IPS-18c (cell line): ENCODE measurements at regions not wholly inside any gene's neighbourhood (a gene's known extent, or its start where the extent isn't known, plus 50 kb on each side); places are given as distances from the start of the nearest gene placed in this dataset.
"Not testable (repeated sequence)": the region's sequence is repeated elsewhere in the genome, so short reads cannot be mapped to it uniquely, and the experiment has no call there.

ENCODE experiments used
- H3K4me3 ChIP-seq: 2 replicates; pipeline ENCODE4 v1.7.0; 2013; ENCODE audit warnings: low read depth, mild to moderate bottlenecking, low read length, moderate library complexity; ENCODE audit not compliant: insufficient read depth
- H3K9me3 ChIP-seq: one replicate; pipeline ENCODE4 v1.6.1; 2013; ENCODE audit warnings: mild to moderate bottlenecking, low read length, moderate library complexity; ENCODE audit not compliant: control insufficient read depth, insufficient read depth

DNA sequence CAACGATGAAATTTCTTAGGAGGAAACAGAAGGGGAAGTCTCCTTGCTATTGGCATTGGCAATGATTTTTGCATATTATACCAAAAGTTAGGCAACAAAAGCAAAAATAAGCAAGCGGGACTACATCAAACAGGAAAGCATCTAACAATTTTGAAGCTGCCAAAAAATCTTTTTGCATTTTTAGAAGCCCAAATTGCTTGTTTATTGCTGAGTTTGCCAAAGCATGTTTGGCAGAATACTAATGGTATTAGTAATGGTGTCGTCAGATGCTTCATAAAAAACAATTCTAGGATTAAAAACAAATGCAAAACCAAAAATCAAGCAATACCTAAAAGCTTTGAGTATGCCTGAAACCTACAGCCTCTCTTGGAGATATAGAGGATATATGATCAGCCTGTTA, 80.0 kb downstream of the GALR1 start:
- H3K9me3 ChIP-seq, result no peaks in the 10 kb centered on the region
- H3K4me3 ChIP-seq, result no peak overlapping the region

DNA sequence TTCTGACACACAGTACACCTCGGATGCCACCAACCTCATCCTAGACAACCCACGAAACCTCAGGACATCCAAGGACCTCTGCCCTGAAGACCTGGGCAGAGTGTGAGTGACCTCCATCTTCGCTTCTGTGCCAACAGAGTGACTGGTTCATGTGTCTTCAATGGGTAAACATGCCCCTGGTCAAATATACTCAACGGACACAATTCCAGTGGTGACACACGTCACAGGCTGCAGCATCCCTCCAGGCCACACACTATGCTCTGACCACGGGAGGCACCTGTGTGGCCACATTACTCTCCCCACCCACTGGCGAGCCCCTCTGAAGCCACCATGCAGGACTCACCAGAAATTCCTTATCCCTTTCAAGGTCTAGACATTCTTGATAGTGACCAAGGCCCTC, 85.2 kb downstream of the GALR1 start:
- H3K9me3 ChIP-seq, result peaks cover 2% of the 10 kb centered on the region
- H3K4me3 ChIP-seq, result no peak overlapping the region

DNA sequence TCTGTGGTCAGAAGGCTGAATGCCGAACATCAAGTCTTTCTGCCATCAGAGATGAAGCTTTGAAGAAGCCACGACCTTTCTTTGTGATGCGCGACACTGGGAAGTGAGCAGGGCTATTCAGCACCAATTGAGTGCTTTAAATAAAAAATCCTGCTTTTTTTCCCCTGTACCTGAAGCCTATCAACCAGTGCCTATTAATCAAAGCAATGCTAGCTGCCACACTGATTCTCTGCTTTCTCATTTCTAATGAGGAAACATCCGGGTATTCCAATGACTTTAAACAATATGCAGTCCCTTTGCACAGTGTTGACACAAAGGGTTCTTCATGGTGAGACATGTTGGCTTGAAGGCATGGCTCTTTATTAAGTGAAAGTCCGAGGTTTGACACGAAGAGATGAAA, 88.0 kb downstream of the GALR1 start:
- H3K9me3 ChIP-seq, result peaks cover 2% of the 10 kb centered on the region
- H3K4me3 ChIP-seq, result no peak overlapping the region

DNA sequence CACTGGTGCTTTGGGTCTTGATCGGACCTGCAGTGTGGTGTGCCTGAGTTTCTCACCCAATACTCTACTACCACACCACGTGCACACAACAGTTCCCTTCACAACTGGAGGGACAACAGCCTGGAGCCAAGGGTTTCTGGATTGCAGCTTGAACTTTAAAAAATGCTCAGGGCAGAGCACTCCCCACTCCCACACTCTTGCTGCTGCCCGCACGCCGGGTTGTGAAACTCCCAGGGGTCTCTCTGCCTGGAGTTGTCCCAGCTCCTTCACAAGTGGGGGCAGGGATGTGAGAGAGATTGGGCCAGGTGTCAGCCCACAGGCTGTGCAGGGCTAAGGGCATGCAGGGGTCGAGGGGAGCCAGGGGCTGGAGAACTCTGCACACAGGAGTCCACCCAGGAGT, 89.4 kb downstream of the GALR1 start:
- Histone ChIP-seq H3K9me3 (peaks cover 2% of the 10 kb centered on the region), H3K4me3 (no peak overlapping the region)

DNA sequence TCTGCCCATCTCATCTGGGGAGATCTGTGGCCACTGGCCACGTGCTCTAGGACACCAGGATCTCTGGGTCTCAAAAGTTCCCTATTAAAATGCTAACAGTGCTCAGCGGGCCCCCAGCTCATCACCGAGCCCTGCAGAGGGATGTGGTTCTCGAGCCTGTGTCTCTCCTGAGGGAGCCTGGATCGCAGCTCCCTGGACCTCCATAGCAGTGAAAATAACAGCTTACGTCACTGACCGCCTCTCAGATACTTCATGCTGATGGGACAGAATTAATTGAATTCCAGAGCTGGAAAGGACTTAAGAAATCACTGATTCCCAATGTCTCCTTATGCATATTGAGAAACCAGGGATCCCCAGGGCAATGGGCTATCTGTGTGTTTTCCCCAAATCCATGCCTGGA, 90.0 kb downstream of the GALR1 start:
- H3K9me3 ChIP-seq, result peaks cover 2% of the 10 kb centered on the region
- H3K4me3 ChIP-seq, result no peak overlapping the region

DNA sequence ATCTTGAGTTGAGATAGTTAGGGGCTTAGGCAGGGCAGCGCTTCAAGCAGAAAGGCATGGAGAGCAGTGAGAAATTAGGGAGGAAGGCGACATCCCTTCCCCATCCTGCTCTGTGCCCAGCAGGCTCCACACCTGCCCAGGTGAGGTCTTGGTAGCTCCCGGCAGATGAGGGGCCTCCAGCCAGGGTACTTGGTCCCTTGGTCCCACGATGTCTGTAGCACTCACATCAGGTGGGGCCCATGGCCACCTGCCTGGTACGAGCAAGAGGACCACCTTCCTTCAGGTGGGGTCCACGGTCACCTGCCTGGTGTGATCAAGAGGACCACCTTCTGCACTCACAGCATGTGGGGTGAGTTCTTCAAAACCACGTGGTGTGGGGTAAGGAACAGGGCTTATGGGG, 91.2 kb downstream of the GALR1 start:
- H3K9me3 ChIP-seq, result no peaks in the 10 kb centered on the region
- H3K4me3 ChIP-seq, result no peak overlapping the region

DNA sequence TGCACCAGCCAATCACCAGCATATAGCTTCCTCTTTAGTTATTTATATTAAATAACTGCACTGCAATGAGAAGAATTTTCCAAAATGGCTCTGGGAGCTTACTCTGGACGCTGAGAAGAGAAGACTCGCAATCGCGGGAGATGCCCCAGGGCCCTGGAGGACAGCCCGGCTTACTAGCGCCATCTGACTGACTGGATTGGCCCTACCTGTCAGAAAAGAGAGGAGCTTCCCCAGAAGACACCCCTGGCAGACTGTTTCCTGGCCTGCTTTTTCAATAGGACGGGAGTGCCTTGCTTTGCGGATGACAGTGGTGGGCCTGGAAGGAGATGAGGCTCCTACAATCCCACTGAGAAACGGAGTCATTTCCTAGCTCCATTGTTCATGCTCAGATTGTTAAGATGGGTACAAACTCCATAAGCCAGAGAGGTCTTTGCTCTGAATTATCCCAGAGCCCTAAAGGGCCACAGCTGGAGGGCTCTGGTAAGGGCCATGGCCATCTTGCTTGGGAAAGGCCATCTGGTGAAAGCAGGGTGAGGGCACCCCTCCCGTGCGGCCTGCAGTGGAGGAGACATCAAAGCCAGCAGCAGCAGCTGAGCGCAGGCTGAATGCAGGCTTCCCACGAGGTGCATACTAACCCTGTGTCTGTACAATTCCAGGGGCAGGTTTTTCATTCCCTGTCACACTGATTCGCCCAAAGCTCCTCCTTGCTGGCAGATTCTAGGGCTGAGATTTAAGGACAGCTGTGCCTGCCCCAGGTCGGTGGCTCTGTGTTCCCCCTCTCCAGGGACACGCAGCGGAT, 92.1 kb downstream of the GALR1 start:
- H3K4me3 ChIP-seq, result no peak overlapping the region
- no peaks in the 10 kb centered on the region for H3K9me3 ChIP-seq

DNA sequence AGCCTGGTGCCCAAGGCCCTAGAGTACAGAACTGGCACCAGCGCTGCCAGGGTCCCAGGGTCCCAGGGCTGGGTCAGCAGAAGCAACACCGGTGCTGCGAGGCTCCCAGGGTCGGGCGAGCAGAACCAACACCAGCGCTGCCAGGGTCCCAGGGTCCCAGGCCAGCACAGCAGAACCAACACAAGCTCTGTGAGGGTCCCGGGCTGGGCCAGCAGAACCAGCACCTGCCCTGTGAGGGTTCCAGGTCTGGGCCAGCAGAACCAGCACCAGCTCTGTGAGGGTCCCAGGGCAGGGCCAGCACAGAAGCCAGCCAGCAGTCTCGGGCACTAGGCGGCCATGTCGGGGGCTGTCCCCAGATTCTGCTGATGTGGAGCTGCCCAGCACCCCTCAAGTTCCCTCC, 93.1 kb downstream of the GALR1 start:
- Histone ChIP-seq H3K4me3 (no peak overlapping the region), H3K9me3 (no peaks in the 10 kb centered on the region)

DNA sequence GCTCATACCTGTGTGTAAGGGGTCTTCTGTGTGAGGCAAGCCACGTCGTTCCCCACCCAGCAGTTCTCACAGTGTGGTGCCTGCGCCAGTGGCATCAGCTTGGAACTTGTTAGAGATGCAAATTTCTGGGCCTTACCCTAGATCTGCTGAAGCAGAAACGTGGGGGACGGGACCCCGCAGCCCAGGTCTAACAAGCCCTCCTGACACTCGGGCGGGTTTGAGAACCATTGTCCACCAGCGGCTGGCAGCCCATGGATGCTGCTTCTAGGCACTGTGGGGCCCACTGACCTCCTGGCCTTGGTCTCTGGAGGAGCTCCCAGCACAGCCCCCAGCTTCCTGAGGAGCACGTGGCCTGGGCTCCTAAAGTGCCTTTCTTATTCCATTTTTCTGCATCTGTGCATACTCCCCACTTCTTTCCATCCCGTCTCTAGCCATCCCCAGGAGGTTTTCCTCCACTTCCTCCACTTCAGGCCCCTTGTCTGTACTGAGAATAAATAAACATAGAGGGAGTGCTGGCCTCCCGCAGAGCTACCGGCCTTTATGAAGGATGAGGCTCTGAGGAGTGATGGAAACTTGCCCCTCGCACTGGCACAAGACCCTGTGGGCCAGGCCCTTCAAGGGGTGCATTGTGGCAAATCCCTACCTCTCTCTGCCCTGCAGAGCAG, 94.3 kb downstream of the GALR1 start:
- Histone ChIP-seq H3K9me3 (no peaks in the 10 kb centered on the region), H3K4me3 (no peak overlapping the region)

DNA sequence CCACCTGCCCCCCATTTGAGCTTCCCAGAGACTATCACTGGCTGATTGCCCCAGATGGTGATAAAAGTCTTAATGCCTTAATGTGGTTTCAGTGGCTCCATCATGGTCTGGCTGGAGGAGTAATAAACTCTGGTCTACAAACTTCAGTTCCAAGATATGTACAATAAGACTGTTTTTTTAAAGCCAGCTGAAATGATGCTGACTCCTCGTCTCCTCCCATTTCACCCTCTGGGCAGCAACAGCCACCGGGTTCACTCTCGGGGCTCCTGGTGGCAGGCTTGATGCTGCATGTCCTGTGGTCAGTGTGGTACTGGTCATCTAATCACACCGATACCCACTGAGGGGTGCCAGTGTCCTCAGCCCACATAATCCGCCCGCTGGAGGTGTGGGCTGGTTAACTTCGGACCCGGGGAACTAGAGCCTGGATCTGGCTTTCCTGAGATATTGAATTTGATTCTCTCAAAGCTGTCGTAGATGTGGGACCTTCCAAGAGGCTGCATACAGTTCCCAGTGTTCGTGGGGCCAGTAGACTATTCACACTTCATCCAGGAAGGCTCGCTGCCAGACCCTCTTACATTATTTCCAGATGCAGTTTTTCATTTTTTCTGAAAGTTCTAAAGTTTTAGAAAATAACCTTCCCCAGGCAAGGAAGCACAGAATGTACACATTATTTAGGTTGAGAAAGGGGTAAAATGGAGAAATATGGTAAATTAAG, 95.3 kb downstream of the GALR1 start:
- Histone ChIP-seq H3K4me3 (no peak overlapping the region), H3K9me3 (no peaks in the 10 kb centered on the region)

DNA sequence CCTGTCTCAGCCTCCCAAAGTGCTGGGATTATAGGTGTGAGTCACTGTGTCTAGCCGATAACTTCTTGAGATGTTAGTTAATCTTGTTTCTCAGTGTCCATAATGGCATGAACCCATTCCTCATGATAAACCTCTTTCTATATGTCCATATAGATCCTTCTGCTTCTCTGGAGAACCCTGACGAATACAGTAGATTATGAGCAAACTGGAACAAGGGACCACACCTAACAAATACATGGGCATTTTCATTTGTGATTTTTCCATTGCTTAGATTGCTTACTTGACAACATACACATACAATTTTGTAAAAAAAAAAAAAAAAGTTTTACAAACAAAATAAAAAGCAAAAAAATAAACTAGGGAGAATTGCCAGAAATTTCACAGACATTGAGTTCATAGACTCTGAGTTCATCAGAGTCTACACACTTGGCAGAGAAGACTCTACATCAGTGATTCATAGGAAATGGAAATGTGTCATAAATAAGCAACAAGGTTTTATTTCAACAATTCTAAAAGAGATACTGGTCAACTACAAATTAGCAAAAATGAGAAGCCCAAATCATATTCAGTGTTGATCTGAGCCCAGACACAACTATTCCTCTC, 96.7 kb downstream of the GALR1 start:
- no peak overlapping the region for H3K4me3 ChIP-seq
- no peaks in the 10 kb centered on the region for H3K9me3 ChIP-seq

DNA sequence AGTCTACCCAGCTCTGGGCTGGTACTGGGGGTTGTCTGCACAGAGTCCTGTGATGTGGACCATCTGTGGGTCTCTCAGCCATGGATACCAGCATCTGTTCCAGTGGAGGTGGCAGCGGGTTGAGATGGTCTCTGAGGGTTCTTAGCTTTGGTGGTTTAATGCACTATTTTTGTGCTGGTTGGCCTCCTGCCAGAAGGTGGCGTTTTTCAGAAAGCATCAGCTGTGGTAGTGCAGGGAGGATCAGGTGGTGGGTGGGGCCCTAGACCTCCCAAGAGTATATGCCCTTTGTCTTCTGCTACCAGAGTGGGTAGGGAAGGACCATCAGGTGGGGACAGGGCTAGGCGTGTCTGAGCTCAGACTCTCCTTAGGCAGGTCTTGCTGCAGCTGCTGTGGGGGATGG, 103.7 kb downstream of the GALR1 start:
- H3K9me3 ChIP-seq, result not testable (repeated sequence)

DNA sequence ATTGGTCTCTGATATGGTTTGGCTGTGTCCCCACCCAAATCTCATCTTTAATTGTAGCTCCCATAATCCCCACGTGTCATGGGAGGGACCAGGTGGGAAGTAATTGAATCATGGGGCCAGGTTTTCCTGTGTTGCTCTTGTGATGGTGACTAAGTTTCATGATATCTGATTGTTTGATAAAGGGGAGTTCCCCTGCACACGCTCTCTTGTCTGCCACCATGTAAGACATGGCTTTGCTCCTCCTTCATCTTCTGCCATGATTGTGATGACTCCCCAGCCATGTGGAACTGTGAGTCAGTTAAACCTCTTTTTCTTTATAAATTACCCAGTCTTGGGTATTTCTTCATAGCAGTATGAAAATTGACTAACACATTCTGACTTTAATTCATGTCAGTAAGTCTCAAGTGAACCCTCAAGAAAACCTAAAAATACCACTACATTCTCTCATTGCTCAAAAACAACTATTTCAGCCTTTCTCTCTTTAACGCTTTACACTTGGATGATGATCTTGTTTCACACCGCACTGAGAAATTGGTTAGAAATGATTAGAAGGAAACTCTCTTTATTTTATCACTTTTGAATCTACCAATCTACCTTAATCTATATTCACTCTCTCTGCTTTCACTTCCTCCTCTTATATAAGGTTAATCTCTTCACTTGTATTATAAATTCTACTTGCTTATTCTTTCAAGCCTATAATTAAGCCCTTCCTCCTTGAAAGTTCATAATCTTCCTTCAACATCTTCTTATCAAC, 110.1 kb downstream of the GALR1 start:
- Histone ChIP-seq H3K4me3 (no peak overlapping the region), H3K9me3 (peaks cover 9% of the 10 kb centered on the region)

More for the DNA sequence above, 103.7 kb downstream of the GALR1 start:
- not testable (repeated sequence) for H3K4me3 ChIP-seq

DNA sequence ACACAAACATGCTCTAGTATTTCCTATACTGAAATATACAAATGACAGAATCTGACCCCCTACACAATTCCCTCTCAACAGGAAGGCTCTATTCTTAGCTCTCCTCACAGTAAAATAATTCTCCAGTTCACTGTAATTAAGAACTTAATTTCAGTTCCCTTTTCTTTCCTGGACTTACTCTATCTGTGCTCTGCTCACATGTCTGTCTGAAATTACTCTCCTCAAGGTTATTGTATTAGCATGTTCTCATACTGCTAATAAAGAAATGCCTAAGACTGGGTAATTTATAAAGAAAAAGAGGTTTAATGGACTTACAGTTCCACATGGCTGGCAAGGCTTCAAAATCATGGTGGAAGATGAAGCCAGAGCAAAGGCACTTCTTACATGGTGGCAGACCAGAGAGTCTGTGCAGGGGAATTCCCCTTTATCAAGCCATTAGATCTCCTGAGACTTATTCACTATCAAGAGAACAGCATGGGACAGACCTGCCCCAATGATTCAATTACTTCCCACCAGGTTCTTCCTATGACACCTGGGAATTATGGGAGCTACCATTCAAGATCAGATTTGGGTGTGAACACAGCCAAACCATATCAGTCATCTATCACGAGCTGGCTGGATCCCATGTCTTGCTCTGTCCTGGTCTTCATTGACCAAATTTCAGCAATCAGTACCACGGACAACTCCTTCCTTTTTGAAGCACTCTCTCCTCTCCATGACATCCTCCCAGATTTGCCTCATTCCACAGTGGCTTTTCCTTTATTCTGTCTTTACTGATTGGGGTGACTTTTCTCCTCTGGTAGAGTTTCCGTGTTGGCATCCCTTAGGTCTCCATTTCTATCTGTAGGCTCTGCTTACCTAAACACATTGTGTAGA, 110.9 kb downstream of the GALR1 start:
- Histone ChIP-seq H3K9me3 (peaks cover 9% of the 10 kb centered on the region), H3K4me3 (no peak overlapping the region)

DNA sequence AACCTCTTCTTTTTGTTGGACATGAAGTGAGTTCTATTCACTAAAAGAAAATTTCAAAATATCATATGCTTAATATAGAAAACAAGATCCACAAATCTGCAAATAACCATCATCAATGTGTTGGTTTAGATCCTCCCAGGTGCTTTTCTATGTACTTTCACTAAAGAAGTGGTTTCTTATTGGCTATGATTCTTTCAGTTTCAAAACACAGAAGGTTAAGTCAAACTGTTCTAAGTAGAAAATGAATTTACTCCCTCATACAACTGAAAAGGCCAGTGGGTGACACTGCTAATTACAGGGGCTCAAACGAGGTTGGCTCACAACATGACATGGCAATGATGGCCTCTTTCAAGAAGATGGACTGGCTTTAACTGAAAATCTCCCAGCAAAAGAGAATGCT, 111.7 kb downstream of the GALR1 start:
- peaks cover 9% of the 10 kb centered on the region for H3K9me3 ChIP-seq
- H3K4me3 ChIP-seq, result no peak overlapping the region

DNA sequence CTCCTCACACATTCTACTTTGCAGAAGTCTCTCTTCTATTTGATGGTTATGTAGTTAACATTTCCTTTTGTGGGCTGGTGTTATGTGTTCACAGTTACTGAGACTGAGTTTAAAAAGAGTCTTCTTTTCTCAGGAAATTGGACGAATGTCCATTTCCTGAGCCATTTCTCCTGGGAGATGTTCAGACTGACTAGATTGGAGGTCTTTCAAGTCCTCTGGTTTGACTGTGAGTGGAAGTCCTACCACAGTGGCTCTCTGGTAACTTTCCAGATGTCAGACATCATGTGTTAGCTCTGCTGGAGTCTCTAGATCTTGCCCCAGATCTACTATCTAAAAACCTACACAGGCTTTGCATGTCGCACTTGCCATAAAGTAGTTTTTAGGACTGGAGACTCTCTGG, 116.0 kb downstream of the GALR1 start:
- peaks cover 9% of the 10 kb centered on the region for H3K9me3 ChIP-seq
- no peak overlapping the region for H3K4me3 ChIP-seq
